Right lobe of liver (tissue), 4 donors: ENCODE measurements at regions not wholly inside any gene's neighbourhood (a gene's known extent, or its start where the extent isn't known, plus 50 kb on each side); places are given as distances from the start of the nearest gene placed in this dataset.

Experiments used
- CTCF ChIP-seq, 4 donors: fragments of 200-600 bp in 3 of 4; fragments of 450-650 bp in 1 of 4; IDR thresholded peaks; one replicate each; pipeline versions ENCODE4 v1.5.1 to v1.8.0; 2016 to 2022; ENCODE audit warnings: antibody characterized with exemption in 4 of 4, mild to moderate bottlenecking in 2 of 4
- POLR2A ChIP-seq: fragments of 450-650 bp; IDR thresholded peaks from one replicate; pipeline ENCODE4 v1.6.1; 2017; ENCODE audit warnings: antibody characterized with exemption, mild to moderate bottlenecking
- donor health status: DM: no; HTN: no; CAD: no.
- donor health status: DM: no; HTN: no; CAD: no.
- donor health status: DM: no; HTN: yes; CAD: no.

GRCh38 chr9:79408617-79409016, 163.1 kb upstream of the TLE4 start:
- no peak for TF ChIP-seq CTCF (IDR thresholded peaks at IDR 0.05)
- TF ChIP-seq POLR2A: no peak
